Activated CD8-positive, alpha-beta T cell treated with anti-CD3 and anti-CD28 coated beads for 36 hours (primary cell): ENCODE measurements at regions not wholly inside any gene's neighbourhood (a gene's known extent, or its start where the extent isn't known, plus 50 kb on each side); places are given as distances from the start of the nearest gene placed in this dataset.

Source experiments
- ATAC-seq: fragments of 200-7000 bp; cut with Tn5 transposase; one replicate; pipeline ENCODE4 v1.10.0; 2021; ENCODE audit warnings: mild to moderate bottlenecking, moderate library complexity
- CTCF ChIA-PET: fragments of 350-600 bp; sonication (Branson Sonifier 250); formaldehyde crosslinking; loops from one replicate; lab custom pipeline; 2021; ENCODE audit warnings: antibody characterized with exemption; lab: Charles Lee
- POLR2A ChIA-PET: fragments of 350-600 bp; sonication (Branson Sonifier 250); formaldehyde crosslinking; loops from one replicate; lab custom pipeline; 2021; ENCODE audit warnings: antibody characterized with exemption; lab: Charles Lee
- DNase-seq: peaks from one replicate; pipeline ENCODE4 v3.0.0-alpha.2; 2020
- H3K27ac Mint-ChIP-seq: one replicate; pipeline ENCODE4 v1.8.0; 2021; ENCODE audit warnings: mild to moderate bottlenecking, mixed read lengths
- H3K27me3 Mint-ChIP-seq: one replicate; pipeline ENCODE4 v1.8.0; 2021; ENCODE audit warnings: mixed read lengths
- H3K36me3 Mint-ChIP-seq: one replicate; pipeline ENCODE4 v1.8.0; 2021; ENCODE audit warnings: low read depth, mixed read lengths
- H3K4me1 Mint-ChIP-seq: one replicate; pipeline ENCODE4 v1.8.0; 2021; ENCODE audit warnings: low read depth, mixed read lengths
- H3K4me3 Mint-ChIP-seq: one replicate; pipeline ENCODE4 v1.8.0; 2021; ENCODE audit warnings: mild to moderate bottlenecking, moderate library complexity, mixed read lengths
- H3K9me3 Mint-ChIP-seq: one replicate; pipeline ENCODE4 v1.8.0; 2021; ENCODE audit warnings: mixed read lengths
- CTCF ChIP-seq: fragments of 200-600 bp; IDR thresholded peaks from one replicate; pipeline ENCODE4 v1.8.0; 2022; ENCODE audit warnings: antibody characterized with exemption, mild to moderate bottlenecking
- intact Hi-C: fragments of 100-400 bp; cut with micrococcal nuclease; formaldehyde crosslinking; loops from one replicate; pipeline ENCODE4 v1.10.0; 2022

- H3K9me3 Mint-ChIP-seq, result no peaks in the 10 kb centered on the region
- no peaks in the 10 kb centered on the region for H3K4me1 Mint-ChIP-seq
- H3K4me3 Mint-ChIP-seq, result no peak overlapping the region
- ChIA-PET CTCF (no interaction called here), POLR2A (no interaction called here)
- ATAC-seq (no peak), DNase-seq (no peak)
- intact Hi-C loops, result no loop called here
- peaks cover 6% of the 10 kb centered on the region for H3K36me3 Mint-ChIP-seq
- no peak overlapping the region for H3K27ac Mint-ChIP-seq
- no peak for TF ChIP-seq CTCF
- H3K27me3 Mint-ChIP-seq, result no peaks in the 10 kb centered on the region
Observed at GRCh38 chr4:128341634-128342033, 54.0 kb upstream of the PGRMC2 start.

- DNase-seq, result no peak
- Mint-ChIP-seq H3K9me3 (no peaks in the 10 kb centered on the region), H3K36me3 (peaks cover 3% of the 10 kb centered on the region), H3K27me3 (no peaks in the 10 kb centered on the region), H3K4me3 (no peak overlapping the region), H3K27ac (no peak overlapping the region), H3K4me1 (no peaks in the 10 kb centered on the region)
- POLR2A ChIA-PET, result no interaction called here
- intact Hi-C loops, result no loop called here
- no peak for ATAC-seq
- CTCF ChIA-PET, result interaction anchor here (1.1 kb wide), 1 partner anchor 22 kb away, joined by 3 read pairs; no protein-coding TSS in a partner anchor
- no peak for TF ChIP-seq CTCF
Observed at GRCh38 chr4:128338634-128339355, 51.2 kb upstream of the PGRMC2 start.

GRCh38 chr4:128337863-128338262 lies 50.2 kb upstream of the PGRMC2 start:
- DNase-seq (no peak), ATAC-seq (no peak)
- POLR2A ChIA-PET, result no interaction called here
- Mint-ChIP-seq H3K27ac (no peak overlapping the region), H3K36me3 (peaks cover 3% of the 10 kb centered on the region), H3K4me3 (no peak overlapping the region), H3K9me3 (no peaks in the 10 kb centered on the region), H3K4me1 (no peaks in the 10 kb centered on the region), H3K27me3 (no peaks in the 10 kb centered on the region)
- TF ChIP-seq CTCF, result no peak
- CTCF ChIA-PET, result no interaction called here
- intact Hi-C loops, result no loop called here
